Rectal smooth muscle tissue (tissue), 1 donor: ENCODE measurements at regions not wholly inside any gene's neighbourhood (a gene's known extent, or its start where the extent isn't known, plus 50 kb on each side); places are given as distances from the start of the nearest gene placed in this dataset.

Experiments
- H3K27ac ChIP-seq: one replicate; pipeline ENCODE4 v1.7.0; 2013; ENCODE audit warnings: low read depth, low read length, inconsistent platforms
- H3K27me3 ChIP-seq: one replicate; pipeline ENCODE4 v1.7.0; 2013; ENCODE audit warnings: low read length; ENCODE audit not compliant: control insufficient read depth, insufficient read depth
- H3K36me3 ChIP-seq: one replicate; pipeline ENCODE4 v1.7.0; 2013; ENCODE audit warnings: low read length; ENCODE audit not compliant: control insufficient read depth, insufficient read depth
- H3K4me1 ChIP-seq: one replicate; pipeline ENCODE4 v1.7.0; 2013; ENCODE audit warnings: low read length; ENCODE audit not compliant: control insufficient read depth, insufficient read depth
- H3K4me3 ChIP-seq: one replicate; pipeline ENCODE4 v1.7.0; 2013; ENCODE audit warnings: low read length
- H3K9ac ChIP-seq: one replicate; pipeline ENCODE4 v1.7.0; 2013; ENCODE audit warnings: low read length

DNA sequence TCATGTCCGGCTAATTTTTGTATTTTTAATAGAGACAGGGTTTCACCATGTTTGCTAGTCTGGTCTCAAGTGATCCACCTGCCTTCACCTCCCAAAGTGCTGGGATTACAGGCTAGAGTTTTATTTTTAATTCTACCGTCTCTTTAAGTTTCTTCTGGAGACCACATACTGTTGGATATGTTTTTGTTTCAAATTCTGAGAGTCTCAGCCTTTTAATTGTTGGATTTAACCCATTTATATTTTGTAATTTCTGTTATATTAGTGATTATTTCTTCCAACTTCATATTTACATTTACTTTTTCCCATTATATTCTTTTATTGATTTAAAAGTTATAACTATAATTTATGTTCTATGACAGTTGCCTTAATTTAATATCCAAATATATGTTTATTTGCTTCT, 139.4 kb downstream of the BMS1 start:
- Histone ChIP-seq H3K36me3 (no peaks in the 10 kb centered on the region), H3K9ac (no peak overlapping the region), H3K27ac (no peak overlapping the region), H3K4me3 (no peak overlapping the region), H3K27me3 (no peaks in the 10 kb centered on the region), H3K4me1 (no peaks in the 10 kb centered on the region)

DNA sequence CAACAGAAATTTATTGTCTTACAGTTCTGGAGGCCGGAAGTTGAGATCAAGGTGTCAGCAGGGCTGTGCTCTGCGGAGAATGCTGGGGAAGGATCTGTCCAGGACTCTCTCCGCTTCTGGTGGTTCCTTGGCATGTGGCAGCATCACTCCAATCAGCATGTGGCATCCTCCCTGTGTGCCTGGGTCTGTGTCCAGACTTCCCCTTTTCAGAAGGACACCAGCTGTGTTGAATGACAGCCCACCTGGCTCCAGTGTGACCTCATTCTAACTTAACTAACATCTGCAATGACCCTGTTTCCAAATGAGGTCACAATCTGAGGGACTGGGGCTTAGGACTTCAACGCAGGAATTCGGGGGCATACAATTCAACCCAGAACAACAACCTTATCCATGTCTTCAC, 141.9 kb downstream of the BMS1 start:
- no peaks in the 10 kb centered on the region for H3K4me1 ChIP-seq

DNA sequence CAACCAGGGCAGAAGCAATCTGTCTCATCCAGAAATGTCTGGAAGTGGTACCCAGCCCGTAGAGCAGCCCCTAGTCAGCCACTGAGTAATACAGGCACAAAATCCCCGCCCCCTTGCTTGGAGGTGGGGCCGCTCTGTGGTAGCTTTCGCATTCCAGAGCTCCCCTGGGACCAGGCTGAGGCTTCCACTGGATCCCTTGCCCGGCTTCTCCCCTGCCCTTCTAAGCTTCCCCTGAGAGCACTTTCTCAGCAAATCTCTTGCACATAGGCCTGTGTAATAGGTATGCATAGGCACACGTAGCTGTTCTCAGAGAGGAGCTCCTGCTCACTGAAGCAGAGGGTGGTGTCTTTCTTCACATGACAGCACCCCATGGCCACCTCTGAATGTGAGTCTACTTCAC, 144.2 kb downstream of the BMS1 start:
- no peak overlapping the region for H3K27ac ChIP-seq
- no peak overlapping the region for H3K9ac ChIP-seq
- no peak overlapping the region for H3K4me3 ChIP-seq
- H3K27me3 ChIP-seq: peaks cover under 1% of the 10 kb centered on the region
- H3K36me3 ChIP-seq: no peaks in the 10 kb centered on the region
- H3K4me1 ChIP-seq: no peaks in the 10 kb centered on the region

More for the DNA sequence above, 141.9 kb downstream of the BMS1 start:
- Histone ChIP-seq H3K4me3 (no peak overlapping the region), H3K9ac (no peak overlapping the region), H3K27me3 (no peaks in the 10 kb centered on the region), H3K27ac (no peak overlapping the region), H3K36me3 (no peaks in the 10 kb centered on the region)

DNA sequence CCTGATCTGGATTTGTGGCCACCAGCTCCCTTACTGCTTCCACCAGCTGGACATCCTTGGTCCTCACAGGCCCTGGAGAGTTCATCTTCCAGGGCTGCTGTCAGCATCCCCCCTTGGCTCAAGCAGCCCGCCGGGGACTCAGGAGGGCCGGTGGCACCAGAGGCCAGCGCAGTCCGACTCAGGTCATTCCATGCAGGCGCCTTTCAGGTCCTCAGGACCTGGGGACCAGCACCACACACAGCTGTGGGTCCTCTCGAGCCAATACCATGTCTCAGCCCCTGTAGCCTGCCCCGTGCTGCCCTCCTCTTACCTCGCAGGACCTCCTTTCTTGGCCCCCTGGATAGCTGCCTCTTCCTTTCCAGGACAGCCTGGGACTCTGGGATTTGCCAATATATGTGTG, 145.5 kb downstream of the BMS1 start:
- Histone ChIP-seq H3K9ac (no peak overlapping the region), H3K4me3 (no peak overlapping the region), H3K36me3 (no peaks in the 10 kb centered on the region), H3K27me3 (peaks cover 4% of the 10 kb centered on the region), H3K4me1 (no peaks in the 10 kb centered on the region), H3K27ac (no peak overlapping the region)

DNA sequence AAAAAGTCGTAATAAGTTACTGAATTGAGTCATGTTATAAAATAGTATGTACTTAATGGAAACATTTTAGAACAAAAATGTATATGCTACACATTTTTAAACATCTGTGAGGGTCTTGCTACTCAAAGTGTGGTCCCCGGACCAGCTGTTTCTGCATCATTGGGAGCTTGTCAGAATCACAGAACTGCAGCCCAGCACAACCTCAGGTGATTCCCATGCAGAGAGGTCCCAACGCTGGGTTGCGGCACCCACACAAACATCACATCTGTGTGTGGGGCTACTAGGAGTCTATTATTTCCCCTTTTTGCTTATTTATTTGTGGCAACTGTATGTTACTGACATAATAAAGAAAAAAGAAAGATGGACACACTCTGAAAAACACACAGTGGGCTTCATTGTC, 146.6 kb downstream of the BMS1 start:
- Histone ChIP-seq H3K4me1 (no peaks in the 10 kb centered on the region), H3K27me3 (peaks cover 7% of the 10 kb centered on the region), H3K36me3 (no peaks in the 10 kb centered on the region), H3K9ac (no peak overlapping the region), H3K4me3 (no peak overlapping the region), H3K27ac (no peak overlapping the region)

DNA sequence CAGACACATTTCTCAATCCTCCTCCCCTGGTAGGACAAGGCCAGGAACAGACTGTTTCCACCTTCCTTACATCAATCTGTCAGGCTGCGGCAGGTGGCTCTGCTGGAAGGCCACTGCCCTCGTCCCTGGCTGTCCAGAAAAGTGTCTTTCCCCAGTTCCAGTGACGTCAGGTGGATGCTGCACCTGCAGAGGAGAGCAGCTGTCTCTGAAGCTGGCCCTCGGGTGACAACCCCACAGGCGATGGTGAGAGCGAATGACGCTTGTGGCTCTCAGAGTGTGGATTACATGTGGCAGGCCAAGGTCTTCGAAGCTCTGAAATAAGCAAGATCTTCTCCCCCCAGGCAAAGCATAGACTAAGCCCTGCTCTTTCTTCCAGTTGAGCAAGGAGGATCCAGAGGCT, 146.9 kb upstream of the RET start:
- Histone ChIP-seq H3K36me3 (no peaks in the 10 kb centered on the region), H3K4me1 (no peaks in the 10 kb centered on the region), H3K27me3 (peaks cover 7% of the 10 kb centered on the region), H3K27ac (no peak overlapping the region), H3K4me3 (no peak overlapping the region), H3K9ac (no peak overlapping the region)

DNA sequence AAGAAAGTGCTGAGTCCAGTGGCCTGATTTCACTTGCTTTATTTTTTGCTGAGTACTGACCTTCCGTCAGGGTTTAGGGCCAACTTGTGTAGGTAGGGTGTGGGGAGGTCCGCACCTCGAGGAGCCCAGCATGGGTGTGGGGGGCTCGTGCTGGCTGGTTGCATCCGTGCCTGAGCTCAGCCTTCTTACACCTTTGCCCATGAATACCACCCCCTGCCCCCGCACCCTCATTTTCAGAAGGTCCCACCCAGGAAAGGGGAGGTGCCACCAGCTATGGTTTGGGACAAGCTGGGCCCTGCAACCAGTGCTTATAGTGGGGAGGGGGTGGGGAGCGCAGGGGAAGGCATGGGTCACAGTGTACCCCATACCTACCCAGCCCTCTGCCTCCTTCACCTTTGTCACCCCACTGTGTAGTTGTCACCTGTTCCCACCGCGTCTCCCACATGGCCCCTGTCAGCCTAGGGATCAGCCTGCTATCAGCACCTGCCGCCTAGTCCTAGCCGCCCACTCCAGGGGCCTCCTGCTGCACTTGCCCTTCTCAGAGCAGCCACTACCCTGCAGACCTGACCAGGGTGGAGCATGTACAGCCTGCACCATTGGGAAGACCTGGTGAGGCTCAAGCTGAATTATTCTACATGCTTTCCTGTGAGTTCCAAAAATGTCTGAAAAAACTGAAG, 146.2 kb upstream of the RET start:
- no peaks in the 10 kb centered on the region for H3K4me1 ChIP-seq
- no peak overlapping the region for H3K27ac ChIP-seq
- H3K4me3 ChIP-seq: no peak overlapping the region
- H3K27me3 ChIP-seq: peaks cover 7% of the 10 kb centered on the region
- no peak overlapping the region for H3K9ac ChIP-seq
- H3K36me3 ChIP-seq: no peaks in the 10 kb centered on the region

DNA sequence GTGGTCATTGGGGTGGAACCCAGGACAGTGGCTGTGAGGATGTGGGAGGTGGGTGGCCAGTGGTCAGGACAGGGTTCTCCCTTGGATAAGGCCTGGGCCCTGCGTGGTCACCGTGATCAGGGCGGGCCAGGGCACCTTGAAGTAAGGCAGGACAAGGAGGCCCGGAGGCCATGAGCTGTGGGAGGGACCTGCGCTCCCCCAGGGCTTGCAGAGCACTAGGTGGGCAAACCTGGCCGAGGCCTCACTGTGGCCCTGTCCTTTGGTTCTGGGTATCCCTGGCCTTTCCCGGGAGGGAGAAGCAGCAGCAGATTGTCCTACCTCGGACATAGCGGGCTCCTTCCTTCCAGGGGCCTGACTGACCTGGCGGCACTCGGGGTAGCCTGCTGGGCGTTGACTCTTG, 144.8 kb upstream of the RET start:
- Histone ChIP-seq H3K4me1 (no peaks in the 10 kb centered on the region), H3K27me3 (peaks cover 7% of the 10 kb centered on the region), H3K36me3 (no peaks in the 10 kb centered on the region), H3K27ac (no peak overlapping the region), H3K9ac (no peak overlapping the region), H3K4me3 (no peak overlapping the region)

DNA sequence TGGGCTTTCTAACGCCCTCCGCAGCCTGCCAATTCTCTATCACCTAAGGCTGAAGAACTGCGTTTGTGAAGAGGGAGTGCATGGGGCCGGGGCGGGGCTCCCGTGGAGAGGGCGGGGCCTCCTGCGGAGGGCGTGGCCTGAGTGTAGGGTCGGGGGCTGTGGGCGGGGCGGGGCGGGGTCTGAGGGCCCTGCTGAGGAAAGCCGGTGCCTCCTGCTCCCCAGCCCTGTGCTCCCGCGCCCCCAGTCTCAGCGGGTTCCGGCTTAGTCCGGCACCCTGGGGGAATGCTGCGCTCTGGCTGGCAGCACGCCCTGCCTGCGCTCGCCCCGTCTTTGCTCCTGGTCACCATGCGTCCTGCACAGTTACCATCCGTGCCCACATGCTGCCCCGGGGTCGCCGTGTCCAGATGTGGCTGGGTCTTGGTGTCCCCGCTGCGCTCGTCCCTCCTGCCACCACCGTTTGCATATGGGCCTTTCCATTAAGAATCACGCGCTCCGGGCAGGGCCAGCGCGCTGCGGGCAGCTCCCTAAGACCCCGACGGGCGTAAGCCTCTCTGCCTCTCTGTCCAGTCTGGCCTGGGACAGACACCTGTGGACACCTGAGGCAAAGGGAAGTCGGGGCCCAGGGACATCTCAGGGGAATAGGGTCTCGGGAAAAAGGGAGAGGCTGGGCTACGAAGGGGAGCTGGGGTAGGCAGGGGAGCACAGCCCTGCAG, 144.0 kb upstream of the RET start:
- no peaks in the 10 kb centered on the region for H3K36me3 ChIP-seq
- H3K27ac ChIP-seq: no peak overlapping the region
- H3K27me3 ChIP-seq: peaks cover 7% of the 10 kb centered on the region
- H3K4me3 ChIP-seq: peak overlapping the region; percentile 13
- H3K4me1 ChIP-seq: no peaks in the 10 kb centered on the region
- H3K9ac ChIP-seq: no peak overlapping the region

DNA sequence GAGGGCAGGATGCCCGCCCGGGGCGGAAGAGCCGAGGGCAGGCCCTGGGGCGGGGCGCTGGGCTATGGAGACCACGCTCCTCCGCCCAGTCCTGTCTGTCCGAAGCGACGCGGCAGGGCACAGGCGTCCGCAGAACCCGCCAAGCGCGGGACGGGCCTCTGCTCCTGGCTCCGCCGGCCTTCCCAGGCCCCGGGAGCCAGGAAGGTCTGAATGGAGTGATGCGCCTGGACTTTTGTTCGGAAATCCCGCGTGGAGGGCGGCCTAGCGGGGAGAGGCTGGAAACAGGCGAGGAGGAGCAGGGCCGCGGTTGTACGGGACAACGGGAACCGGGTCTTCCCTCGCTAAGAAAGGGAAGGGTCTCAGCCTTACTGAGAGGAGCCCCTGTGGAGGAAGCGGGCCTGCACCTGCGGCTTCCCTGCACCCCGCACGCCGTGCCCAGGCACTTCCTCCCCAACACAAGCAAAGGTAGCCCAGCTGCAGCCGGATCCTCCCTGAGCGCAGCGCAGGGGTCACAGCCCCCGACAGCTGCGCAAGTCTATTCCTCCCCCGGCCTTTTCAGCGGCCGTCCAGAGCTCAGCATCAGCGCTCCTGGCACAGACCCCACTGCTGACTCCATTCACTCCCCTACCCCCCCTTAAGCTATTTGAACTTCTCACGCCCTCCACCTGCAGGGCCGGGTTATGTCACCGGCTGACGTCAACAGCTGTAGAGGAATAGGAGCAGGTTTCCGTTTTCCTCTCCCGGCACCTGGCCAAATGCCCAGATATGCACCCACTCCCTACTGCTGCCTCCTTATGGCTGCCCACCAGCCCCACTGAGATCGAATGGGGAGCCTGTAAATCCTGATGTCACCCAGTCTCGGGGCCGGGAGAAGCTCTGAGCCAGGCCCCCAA, 143.2 kb upstream of the RET start:
- Histone ChIP-seq H3K4me3 (peak overlapping the region; percentile 37), H3K27ac (no peak overlapping the region), H3K36me3 (no peaks in the 10 kb centered on the region), H3K9ac (no peak overlapping the region), H3K27me3 (peaks cover 8% of the 10 kb centered on the region), H3K4me1 (no peaks in the 10 kb centered on the region)

DNA sequence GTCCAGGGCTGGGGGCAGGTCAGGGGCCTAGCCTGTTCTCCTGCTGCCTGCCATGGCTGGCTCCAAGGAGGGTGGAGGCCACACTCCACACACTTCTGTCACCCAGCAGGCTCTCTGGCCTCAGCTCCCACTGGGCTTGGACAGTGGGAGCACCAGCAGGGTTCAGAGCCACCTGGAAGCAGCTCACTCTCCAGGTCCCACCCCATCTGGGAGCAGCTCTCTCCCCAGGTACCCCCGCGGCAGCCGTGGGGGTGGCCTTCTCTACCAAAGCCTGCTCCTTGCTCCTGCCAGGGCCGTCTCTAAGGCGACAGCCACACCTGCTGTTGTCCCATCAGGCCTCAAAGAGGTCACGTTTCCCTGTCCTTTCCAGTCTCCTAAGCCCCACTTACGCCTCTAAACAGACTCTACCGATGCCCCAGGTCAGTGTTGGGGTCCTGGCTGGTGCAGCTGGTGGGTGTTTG, 142.5 kb upstream of the RET start:
- peaks cover 8% of the 10 kb centered on the region for H3K27me3 ChIP-seq
- H3K9ac ChIP-seq: no peak overlapping the region

DNA sequence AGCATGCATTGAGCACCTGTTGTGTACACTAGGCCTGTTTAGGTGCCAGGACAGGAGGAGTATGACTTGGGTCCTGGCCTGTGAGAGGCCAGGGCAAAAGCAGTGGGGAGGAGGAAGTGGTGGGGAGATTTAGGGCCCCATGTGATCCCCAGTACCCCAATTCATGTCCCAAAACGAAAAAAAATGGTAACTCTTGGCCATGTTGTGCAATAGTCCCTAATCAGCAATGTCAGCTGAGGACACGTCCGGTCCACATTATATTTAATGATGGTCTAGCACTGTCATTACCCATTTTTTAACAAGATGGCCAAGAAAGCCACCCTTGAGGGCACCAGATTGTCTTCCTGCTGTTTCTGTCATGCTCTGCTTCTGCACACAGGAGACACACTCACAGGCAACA, 142.0 kb upstream of the RET start:
- Histone ChIP-seq H3K9ac (no peak overlapping the region), H3K27me3 (peaks cover 8% of the 10 kb centered on the region), H3K4me3 (no peak overlapping the region)

More for the DNA sequence above, 142.5 kb upstream of the RET start:
- Histone ChIP-seq H3K36me3 (no peaks in the 10 kb centered on the region), H3K4me3 (no peak overlapping the region), H3K27ac (no peak overlapping the region), H3K4me1 (no peaks in the 10 kb centered on the region)

More for the DNA sequence above, 142.0 kb upstream of the RET start:
- Histone ChIP-seq H3K4me1 (no peaks in the 10 kb centered on the region), H3K27ac (no peak overlapping the region), H3K36me3 (no peaks in the 10 kb centered on the region)
